Mucosa of descending colon (tissue), 3 donors: ENCODE measurements at regions not wholly inside any gene's neighbourhood (a gene's known extent, or its start where the extent isn't known, plus 50 kb on each side); places are given as distances from the start of the nearest gene placed in this dataset.

Experiments used
- ATAC-seq: fragments of 200-7000 bp; cut with Tn5 transposase; one replicate; pipeline ENCODE4 v1.9.1; 2020; ENCODE audit warnings: mild to moderate bottlenecking, moderate library complexity
- DNase-seq, 3 donors: peaks; one replicate each; pipeline ENCODE4 v3.0.0-alpha.2; 2020
- H3K36me3 ChIP-seq: fragments of 200-600 bp; one replicate; pipeline ENCODE4 v1.8.0; 2021; ENCODE audit warnings: low read depth, mild to moderate bottlenecking
- H3K4me1 ChIP-seq: fragments of 200-600 bp; one replicate; pipeline ENCODE4 v1.8.0; 2021; ENCODE audit warnings: low read depth, mild to moderate bottlenecking
- H3K4me3 ChIP-seq: fragments of 200-600 bp; one replicate; pipeline ENCODE4 v1.8.0; 2021; ENCODE audit warnings: mild to moderate bottlenecking
- H3K9me3 ChIP-seq: fragments of 200-600 bp; one replicate; pipeline ENCODE4 v1.8.0; 2021; ENCODE audit warnings: mild to moderate bottlenecking
- CTCF ChIP-seq: fragments of 200-600 bp; IDR thresholded peaks from one replicate; pipeline ENCODE4 v1.8.0; 2022; ENCODE audit warnings: antibody characterized with exemption, mild to moderate bottlenecking
- intact Hi-C, 2 donors: fragments of 100-400 bp; cut with DNase I in 1 of 2; cut with micrococcal nuclease in 1 of 2; formaldehyde crosslinking; loops; one replicate each; pipeline versions ENCODE4 v1.11.0 to v1.11.1; 2022; cut with DNase I, micrococcal nuclease
- donor health status: DM: no; HTN: no; CAD: no; lungs with moderate emphysema.
- donor health status: DM: no; HTN: no; CAD: no.
- donor health status: DM: no; HTN: yes; CAD: no.

DNA sequence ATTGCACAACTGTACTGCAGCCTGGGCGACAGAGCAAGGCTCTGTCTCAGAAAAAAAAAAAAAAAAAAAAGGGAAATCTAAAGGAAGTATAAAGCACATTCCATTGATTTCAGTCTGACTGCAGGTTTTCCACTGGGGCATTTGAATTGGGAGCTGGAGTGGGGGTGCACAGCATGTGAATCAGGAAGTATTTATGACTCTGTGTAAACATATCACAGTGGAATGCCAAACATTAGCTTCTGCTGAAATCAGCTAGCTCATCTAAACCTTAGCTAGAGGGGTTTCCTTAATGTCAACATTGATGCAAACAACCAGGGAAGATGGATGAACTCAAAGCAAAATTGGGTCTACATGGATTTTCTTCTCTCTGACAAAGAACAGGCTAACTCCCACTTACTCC is 641.0 kb upstream of the EEF2KMT start:
- intact Hi-C loops, result no loop called here
- ATAC-seq (peak; percentile 31), DNase-seq (peak in 1 of 3 donors; percentile 4)
- Histone ChIP-seq H3K4me3 (no peak overlapping the region), H3K4me1 (no peaks in the 10 kb centered on the region), H3K9me3 (no peaks in the 10 kb centered on the region), H3K36me3 (no peaks in the 10 kb centered on the region)
- TF ChIP-seq CTCF, result no peak

DNA sequence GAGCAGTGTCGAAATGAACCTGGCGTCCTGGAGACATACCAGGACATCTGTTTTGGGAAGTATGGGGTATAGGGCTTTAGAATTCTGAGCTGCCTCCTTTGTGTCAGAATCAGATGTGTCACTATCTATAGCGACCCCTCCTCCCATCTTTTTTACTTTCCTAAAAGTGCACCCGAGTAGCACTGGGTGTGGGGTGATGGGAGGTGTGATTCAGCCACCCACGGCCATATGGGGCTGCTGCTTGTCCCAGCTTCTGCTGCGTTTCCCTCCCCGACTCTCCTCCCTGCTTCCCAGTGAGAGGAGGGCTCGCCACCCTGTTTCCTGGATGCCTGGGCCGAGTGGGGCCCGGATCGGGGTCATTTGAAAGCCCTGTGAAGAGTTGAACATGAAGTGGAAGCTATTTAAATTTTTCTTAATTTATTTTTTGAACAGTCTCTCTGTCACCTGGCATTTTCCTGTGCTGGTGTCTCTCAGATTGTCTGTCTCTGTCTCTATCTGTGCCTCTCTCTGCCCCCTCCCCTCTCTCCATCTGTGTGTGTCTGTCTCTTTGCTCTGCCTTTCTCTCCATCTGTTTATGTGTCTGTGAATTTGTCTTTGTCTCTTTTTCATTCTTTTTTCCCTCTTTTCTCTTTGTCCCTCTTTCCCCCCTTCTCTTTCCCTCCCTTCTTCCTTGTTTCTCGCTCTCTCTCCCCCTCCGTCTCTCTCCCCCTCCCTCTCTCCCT is 638.8 kb upstream of the EEF2KMT start:
- DNase-seq (no peak), ATAC-seq (no peak)
- no peaks in the 10 kb centered on the region for H3K36me3 ChIP-seq
- no peaks in the 10 kb centered on the region for H3K4me1 ChIP-seq
- intact Hi-C loops, result no loop called here
- no peak for TF ChIP-seq CTCF
- H3K4me3 ChIP-seq, result no peak overlapping the region
- H3K9me3 ChIP-seq, result no peaks in the 10 kb centered on the region

DNA sequence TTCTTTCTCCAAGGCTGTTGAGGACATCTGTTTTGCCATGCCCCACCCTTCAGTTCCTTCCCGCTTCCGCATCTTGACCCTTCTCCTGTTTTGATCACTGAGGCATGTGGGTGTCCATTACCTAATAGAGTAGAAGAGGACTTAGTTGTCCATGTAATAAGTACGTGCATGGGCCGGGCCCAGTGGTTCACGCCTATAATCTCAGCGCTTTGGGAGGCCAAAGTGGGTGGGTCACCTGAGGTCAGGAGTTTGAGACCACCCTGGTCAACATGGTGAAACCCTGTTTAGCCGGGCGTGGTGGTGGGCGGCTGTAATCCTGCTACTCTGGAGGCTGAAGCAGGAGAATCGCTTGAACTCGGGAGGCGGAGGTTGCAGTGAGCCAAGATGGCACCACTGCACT is 637.8 kb upstream of the EEF2KMT start:
- TF ChIP-seq CTCF, result no peak
- no peak for ATAC-seq
- H3K4me1 ChIP-seq, result no peaks in the 10 kb centered on the region
- H3K4me3 ChIP-seq, result no peak overlapping the region
- no peak for DNase-seq
- no peaks in the 10 kb centered on the region for H3K36me3 ChIP-seq
- H3K9me3 ChIP-seq, result no peaks in the 10 kb centered on the region
- intact Hi-C loops, result no loop called here

DNA sequence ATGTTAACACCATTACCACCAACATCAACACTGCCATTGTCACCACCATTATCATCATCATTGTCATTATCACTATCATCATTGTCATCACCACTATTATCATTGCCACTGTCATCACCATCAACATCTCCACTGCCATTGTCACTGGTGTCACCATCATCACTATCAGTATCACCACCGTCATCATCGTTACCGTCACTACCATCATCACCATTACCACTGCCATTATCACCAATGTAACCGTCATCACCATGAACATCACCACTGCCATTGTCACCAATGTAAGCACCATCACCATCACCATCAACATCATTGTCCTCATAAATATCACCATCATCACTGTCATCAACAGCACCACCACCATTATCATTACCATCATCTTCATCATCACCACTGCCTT is 633.2 kb upstream of the EEF2KMT start:
- H3K4me3 ChIP-seq, result no peak overlapping the region
- H3K36me3 ChIP-seq, result no peaks in the 10 kb centered on the region
- no peak for ATAC-seq
- no peak for DNase-seq
- H3K4me1 ChIP-seq, result no peaks in the 10 kb centered on the region
- TF ChIP-seq CTCF, result no peak
- no peaks in the 10 kb centered on the region for H3K9me3 ChIP-seq
- intact Hi-C loops, result no loop called here

GRCh38 chr16:5722116-5722619 is 624.6 kb upstream of the EEF2KMT start:
- no peaks in the 10 kb centered on the region for H3K4me1 ChIP-seq
- TF ChIP-seq CTCF, result no peak
- intact Hi-C loops, result no loop called here

More at GRCh38 chr16:5722116-5722619, 624.6 kb upstream of the EEF2KMT start:
- Histone ChIP-seq H3K4me3 (no peak overlapping the region), H3K36me3 (no peaks in the 10 kb centered on the region), H3K9me3 (no peaks in the 10 kb centered on the region)
- ATAC-seq (no peak), DNase-seq (no peak)
